Fibroblast of villous mesenchyme (primary cell): ENCODE measurements at regions not wholly inside any gene's neighbourhood (a gene's known extent, or its start where the extent isn't known, plus 50 kb on each side); places are given as distances from the start of the nearest gene placed in this dataset.

Source experiments
- DNase-seq: peaks from one replicate; pipeline ENCODE4 v3.0.0-alpha.2; 2010; ENCODE audit warnings: low read depth
- H3K4me3 ChIP-seq: 2 replicates; pipeline ENCODE4 v1.5.1; 2011; ENCODE audit warnings: low read depth, mild to moderate bottlenecking, low read length
- TF ChIP-seq, protein P1 (sequence below): IDR thresholded peaks from 2 replicates; pipeline ENCODE4 v1.5.1; 2012; ENCODE audit warnings: low read depth, mild to moderate bottlenecking, low read length; ENCODE audit not compliant: insufficient read depth

DNA sequence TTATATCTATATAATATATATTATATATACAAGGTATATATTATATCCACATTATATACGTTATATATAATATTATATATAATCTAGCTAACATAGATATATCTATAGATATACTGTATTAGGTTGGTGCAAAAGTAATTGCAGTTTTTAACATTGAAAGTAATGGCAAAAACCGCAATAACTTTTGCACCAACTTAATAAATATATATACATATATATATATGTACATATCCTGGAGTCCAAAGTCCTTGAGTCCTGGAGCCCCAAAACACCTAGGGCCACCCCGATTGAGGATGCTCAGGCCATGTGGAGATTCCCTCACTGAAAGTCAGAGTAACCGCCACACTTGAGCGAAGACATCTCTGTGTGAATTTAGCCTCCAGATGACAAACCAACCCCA, 408.2 kb upstream of the AUTS2 start:
- TF ChIP-seq, protein P1, sequence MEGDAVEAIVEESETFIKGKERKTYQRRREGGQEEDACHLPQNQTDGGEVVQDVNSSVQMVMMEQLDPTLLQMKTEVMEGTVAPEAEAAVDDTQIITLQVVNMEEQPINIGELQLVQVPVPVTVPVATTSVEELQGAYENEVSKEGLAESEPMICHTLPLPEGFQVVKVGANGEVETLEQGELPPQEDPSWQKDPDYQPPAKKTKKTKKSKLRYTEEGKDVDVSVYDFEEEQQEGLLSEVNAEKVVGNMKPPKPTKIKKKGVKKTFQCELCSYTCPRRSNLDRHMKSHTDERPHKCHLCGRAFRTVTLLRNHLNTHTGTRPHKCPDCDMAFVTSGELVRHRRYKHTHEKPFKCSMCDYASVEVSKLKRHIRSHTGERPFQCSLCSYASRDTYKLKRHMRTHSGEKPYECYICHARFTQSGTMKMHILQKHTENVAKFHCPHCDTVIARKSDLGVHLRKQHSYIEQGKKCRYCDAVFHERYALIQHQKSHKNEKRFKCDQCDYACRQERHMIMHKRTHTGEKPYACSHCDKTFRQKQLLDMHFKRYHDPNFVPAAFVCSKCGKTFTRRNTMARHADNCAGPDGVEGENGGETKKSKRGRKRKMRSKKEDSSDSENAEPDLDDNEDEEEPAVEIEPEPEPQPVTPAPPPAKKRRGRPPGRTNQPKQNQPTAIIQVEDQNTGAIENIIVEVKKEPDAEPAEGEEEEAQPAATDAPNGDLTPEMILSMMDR, result no peak
- no peak overlapping the region for H3K4me3 ChIP-seq
- DNase-seq, result no peak

DNA sequence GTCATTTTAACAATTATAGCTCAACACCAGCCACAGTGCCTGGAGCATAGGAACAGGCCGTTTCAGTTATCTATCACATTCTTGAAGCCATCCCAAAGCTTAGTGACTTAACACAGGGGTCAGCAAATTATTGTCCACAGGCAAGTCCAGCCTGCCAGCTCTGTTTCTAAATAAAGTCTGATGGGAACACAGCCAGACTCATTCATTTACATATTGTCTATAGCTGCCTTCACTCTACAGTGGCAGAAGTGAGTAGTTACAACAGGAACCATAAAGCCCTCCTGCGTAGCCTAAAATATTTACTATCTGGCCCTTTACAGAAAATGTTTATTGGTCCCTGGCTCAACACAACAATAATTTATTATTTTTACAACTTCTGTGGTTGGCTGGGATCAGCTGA, 407.5 kb upstream of the AUTS2 start:
- no peak for DNase-seq
- H3K4me3 ChIP-seq, result no peak overlapping the region
- TF ChIP-seq, protein P1, result no peak

DNA sequence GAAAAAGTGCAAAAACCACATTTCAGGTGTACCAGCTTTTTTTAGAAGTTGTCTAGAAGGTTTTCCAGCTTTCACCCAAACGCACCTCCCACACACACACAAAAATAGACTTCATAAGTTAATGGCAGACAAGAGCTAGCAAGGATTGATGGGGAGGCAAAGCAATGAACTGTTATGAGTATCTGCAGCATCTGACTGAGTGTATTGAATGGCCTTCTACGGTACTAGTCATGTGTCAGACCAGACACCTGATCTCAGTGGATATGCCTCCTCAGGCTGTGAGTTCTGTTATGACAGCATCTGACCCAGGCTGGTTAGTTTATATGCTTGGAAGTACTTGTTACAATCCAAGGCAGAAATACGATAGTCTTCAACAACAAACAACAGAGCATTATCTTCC, 406.1 kb upstream of the AUTS2 start:
- TF ChIP-seq, protein P1, result no peak
- DNase-seq, result no peak

DNA sequence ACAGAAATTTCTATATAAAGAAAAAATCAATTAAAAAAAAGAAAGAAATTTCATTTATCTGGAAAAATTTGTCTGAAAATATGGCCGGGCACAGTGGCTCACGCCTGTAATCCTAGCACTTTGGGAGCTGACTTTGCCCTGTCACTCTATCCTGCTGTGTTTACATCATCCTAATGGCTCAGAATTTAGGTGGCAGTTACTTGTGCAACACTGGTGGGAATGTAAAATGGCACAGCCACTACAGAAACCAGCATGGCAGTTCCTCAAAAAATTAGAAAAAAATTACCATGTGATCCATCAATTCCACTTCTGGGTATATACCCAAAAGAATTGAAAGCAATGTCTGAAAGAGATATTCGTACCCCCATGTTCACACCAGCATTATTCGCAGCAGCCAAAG, 405.2 kb upstream of the AUTS2 start:
- no peak overlapping the region for H3K4me3 ChIP-seq
- no peak for DNase-seq
- TF ChIP-seq, protein P1, result no peak

More for the DNA sequence above, 406.1 kb upstream of the AUTS2 start:
- H3K4me3 ChIP-seq, result no peak overlapping the region

DNA sequence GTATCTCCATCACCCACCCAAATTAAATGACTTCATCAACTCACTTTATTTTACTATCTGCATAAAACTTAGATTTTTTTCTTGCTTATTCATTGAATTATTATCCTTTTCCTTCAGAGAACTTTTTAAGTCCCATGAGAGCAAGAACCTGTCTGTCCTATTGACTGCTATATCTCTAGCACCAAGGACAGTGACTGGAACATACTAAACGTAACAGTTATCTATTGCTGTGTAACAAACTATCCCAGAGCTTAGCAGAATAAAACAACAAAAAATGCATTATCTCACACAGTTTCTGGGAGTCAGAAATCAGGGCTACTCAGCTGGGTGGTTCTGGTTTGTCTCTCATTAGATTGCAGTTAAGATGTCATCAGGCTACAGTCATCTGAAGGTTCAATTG, 401.7 kb upstream of the AUTS2 start:
- DNase-seq, result no peak

DNA sequence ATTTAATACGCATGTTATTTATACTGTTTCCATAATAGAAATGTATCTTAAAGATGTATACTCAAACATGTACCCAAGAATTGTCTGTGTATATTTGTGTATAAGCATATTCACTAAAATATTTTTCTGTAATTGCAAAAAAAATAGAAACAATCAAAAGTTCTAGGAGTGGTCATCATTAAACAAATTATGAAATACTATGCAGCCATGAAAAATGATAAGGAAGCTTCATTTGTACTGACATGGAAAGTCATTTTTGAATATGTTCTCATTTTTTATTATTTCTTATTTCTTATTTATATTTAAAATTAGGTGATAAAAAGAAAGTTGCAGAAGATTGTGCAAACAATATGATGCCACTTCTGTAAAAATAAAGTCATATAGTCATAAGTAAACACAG, 400.0 kb upstream of the AUTS2 start:
- TF ChIP-seq, protein P1, result no peak
- no peak overlapping the region for H3K4me3 ChIP-seq
- DNase-seq, result no peak

More for the DNA sequence above, 401.7 kb upstream of the AUTS2 start:
- H3K4me3 ChIP-seq, result no peak overlapping the region
- TF ChIP-seq, protein P1, result no peak

DNA sequence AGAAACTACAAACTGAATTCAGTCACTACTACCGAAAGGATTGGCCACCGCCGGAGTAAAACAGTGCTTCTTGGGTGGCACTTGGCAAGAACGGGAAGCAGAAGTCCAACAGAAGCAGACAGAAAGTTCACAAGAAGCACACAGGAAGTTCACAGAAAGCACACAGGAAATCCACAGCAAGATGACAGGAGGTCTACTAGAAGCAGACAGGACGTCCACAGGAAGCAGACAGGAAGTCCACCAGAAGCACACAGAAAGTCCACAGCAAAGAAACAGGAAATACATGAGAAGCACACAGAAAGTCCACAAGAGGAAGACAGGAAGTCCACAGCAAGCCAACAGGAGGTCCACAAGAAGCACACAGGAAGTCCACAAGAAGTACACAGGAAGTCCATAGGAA, 399.2 kb upstream of the AUTS2 start:
- no peak for DNase-seq
- TF ChIP-seq, protein P1, result no peak

More for the DNA sequence above, 399.2 kb upstream of the AUTS2 start:
- H3K4me3 ChIP-seq, result no peak overlapping the region
